Fibroblast of lung (primary cell): ENCODE measurements at regions not wholly inside any gene's neighbourhood (a gene's known extent, or its start where the extent isn't known, plus 50 kb on each side); places are given as distances from the start of the nearest gene placed in this dataset.

ENCODE experiments used
- CTCF ChIP-seq, 2 donors: IDR thresholded peaks in 1 of 2; conservative IDR thresholded peaks in 1 of 2; 1 replicate in 1 of 2; 2 replicates in 1 of 2; pipeline ENCODE4 v1.5.1; 2011 to 2012; ENCODE audit warnings: low read length in 2 of 2, control low read depth in 1 of 2, inconsistent platforms in 1 of 2, low read depth in 1 of 2, mild to moderate bottlenecking in 1 of 2
- EZH2 ChIP-seq: IDR thresholded peaks from 2 replicates; pipeline ENCODE4 v1.5.1; 2012; ENCODE audit warnings: low read length, control low read depth, mild to moderate bottlenecking; ENCODE audit errors: missing control alignments

- no peak for TF ChIP-seq CTCF (conservative IDR thresholded peaks at IDR 0.05 in 1 of 2, IDR thresholded peaks at IDR 0.05 in 1 of 2; ENCODE audit: low read depth in 1 of 2, low read length in 2 of 2)
- TF ChIP-seq EZH2 = no peak
Measured at GRCh38 chr2:6692056-6692455, 173.7 kb downstream of the CMPK2 start.
